Muscle of arm (tissue), 1 donor: ENCODE measurements at regions not wholly inside any gene's neighbourhood (a gene's known extent, or its start where the extent isn't known, plus 50 kb on each side); places are given as distances from the start of the nearest gene placed in this dataset.
A peak's percentile ranks its signal among the peaks of the same experiment; 100 is the strongest.

Experiments used
- DNase-seq: peaks from one replicate; pipeline ENCODE4 v3.0.0-alpha.2; 2013

GRCh38 chr15:47445723-47446392, 271.4 kb upstream of the SEMA6D start:
- DNase-seq = no peak

GRCh38 chr15:47460795-47461573, 256.3 kb upstream of the SEMA6D start:
- no peak for DNase-seq

- DNase-seq = no peak
These were observed 255.6 kb upstream of the SEMA6D start for GRCh38 chr15:47461652-47462141.

GRCh38 chr15:47466357-47466756, 250.9 kb upstream of the SEMA6D start:
- no peak for DNase-seq

GRCh38 chr15:47470983-47471382, 246.3 kb upstream of the SEMA6D start:
- no peak for DNase-seq

DNA sequence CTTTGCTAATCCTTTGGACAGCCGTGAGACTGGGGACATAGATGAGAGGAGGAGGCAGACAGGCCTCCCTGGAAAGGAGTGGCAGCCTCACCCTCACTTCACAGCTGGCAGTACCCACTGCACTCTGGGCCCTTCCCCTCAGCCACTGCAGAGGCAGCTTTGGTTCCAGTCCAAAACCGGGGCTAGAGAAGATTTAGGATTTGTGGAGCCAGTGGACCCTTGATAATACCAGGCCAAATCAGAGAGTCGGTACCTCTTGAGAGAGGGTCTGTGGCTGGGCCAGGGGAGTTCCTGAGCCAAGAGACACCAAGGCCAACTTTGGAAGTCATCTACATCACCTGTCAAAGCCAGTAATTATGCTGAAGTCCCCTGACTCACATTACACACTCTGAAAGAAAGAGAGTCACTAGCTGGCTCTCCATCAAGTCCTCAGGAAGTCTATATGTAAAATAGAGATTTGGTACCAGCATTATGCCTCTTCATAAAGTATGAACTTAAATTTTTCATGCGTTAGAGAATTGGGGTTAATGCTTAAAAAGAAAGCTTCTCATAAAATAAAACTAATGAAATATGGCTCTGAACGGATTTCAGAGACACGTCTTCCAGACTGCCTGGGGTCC, 244.1 kb upstream of the SEMA6D start:
- no peak for DNase-seq

DNA sequence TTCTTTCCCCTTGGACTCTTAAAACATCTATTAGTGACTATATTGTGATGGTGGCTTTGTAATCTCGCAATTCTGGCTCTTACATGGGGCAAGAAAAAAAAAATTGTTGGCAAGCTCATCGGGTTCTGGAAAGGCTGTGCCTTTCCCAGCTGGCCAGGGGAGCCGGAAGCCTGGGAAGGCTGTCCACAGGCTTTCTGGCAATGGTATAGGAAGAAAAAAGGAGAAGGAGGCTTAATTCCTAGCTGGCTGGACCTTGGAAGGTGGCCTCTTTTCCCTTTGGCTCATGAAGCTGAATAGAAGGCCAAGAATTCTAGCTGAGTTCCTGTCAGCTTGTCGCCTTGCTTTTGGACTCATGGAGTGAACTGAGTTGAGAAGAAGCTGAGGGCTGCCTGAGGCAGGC, 243.5 kb upstream of the SEMA6D start:
- DNase-seq = peak; percentile 93

DNA sequence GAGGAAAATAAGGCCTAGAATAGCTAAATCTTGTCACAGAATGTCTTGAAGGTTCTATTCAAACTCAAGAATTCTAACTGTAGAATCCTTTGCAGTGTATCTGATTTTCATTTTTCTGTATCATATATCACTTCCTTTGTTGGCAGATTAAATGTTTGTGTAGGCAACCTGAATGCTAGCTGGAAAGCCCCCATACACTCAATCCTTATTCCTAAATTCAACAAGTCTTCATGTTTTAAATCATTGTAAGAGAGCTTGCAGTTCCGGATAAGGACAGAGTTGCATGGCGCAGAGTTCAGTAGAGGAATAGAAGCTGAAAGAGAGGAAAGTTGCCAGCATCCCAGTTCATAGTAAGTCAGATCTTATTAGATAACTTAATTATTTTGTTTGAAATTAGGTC, 242.0 kb upstream of the SEMA6D start:
- DNase-seq = no peak

DNA sequence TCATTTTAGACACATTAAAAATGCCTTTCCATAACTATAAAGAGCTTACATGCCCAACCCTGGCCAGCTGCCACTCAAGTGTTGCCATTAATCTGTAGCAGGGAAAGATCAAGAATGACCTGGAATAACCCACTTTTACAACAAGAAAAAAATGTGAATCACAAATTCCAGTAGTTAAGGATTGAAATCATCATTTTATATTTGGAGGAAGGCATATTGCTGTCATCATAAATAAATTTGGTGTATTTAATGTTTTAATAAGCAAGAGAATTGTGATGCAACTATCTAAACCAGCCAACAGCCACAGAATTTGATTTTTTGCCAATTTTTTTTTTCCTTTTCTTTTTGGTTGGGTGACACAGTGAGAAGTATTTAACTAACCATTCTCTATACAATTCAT, 240.0 kb upstream of the SEMA6D start:
- DNase-seq = no peak

DNA sequence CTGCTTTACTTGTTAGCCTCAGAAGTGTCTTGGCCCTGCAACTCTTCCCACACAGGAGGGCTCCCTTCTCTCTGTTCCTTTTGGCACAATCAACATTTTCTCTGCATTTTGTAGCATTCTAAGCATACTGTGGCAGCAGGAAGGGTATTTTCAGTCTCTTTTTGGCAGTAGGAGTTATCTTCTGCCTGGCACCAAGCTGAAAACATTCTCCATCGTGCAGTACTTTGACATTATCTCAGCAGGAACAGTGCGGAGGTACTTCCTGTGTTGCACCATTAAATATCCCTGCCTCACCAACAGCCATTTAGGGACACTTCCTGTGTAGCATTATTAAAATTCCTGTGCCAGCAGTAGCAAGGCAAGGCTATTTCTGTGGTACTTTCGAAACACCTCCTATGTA, 233.2 kb upstream of the SEMA6D start:
- no peak for DNase-seq

- DNase-seq = no peak
These were observed 232.3 kb upstream of the SEMA6D start for GRCh38 chr15:47484997-47485396.

- DNase-seq = no peak
These were observed 231.9 kb upstream of the SEMA6D start for GRCh38 chr15:47485419-47485818.

GRCh38 chr15:47486040-47486439, 231.3 kb upstream of the SEMA6D start:
- DNase-seq = no peak

GRCh38 chr15:47492195-47492594, 225.1 kb upstream of the SEMA6D start:
- no peak for DNase-seq

DNA sequence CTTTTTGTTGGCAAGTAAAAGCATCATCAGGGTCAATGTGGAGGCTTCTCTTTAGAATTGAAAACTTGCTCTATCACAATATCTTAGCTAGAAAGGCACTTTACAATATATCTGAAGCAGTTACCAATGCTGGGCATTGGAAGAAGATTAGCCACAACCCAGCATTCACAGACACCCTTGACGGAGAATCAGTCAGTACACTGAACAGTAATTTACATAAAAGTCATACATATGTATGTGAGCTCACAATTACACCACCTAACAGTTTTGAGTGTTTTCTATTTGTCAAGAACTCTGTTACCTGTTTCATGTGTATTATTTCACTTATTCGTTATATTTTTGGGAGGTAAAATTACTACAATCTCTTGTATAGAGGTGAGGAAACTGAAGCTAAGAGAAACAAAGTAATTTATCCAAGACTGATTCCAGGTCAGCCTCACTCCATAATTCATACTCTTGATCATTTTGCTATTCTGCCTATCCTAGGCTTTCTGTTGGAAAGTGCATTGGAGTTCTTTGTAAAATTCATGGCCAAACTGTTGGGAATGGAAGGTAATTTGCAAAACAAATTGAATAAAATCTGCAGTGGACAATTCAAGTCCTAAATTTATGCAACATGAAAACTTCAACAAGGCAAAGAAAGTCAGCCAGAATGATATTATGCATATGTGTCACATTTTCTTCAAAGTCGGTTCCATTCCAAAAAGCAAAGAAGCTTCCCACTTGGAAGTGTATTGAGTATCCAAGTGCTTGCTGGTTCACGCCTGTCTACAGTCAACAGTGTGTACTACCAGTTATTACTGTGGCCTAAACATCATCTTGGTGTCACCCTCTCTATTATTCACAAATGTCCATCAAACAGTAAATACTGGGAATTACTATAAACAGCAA, 223.7 kb upstream of the SEMA6D start:
- no peak for DNase-seq

DNA sequence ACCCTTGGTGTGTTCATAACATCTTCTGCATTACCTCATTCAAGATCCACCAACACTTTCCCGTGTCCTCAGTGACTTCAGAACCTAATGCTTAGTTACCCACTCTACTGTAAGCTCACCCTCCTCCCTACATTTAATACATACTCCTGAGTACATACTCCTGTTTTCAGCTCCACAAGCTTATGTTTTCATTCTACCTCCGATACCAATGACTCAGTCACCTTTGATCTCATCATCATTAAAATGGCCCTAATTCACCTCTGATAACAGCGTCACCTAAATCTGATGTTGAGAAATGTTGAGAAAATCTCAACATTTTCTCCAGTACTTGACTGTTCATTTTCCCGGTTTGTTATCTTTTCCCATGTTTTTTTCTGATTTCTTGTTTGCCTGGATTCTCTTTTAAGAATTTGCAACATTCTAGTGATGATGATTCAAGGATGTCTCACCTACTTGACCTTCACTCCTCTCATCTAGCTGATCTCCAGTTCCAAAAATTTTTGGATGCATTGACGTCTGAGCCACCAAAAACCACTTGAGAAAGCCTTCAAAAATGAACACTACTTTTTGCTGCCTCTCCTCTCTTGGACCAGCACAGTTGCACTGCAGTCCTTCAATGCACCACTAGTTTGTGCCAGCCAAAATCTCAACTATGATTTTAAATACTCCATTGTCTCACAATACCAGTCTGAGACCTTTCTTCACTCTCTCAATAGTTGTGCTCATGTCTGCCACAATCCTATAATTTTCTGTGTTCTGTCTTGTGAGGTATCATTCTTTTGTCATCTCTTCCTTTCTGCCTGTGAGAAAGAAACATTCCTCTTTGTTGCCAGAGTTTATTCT, 220.7 kb upstream of the SEMA6D start:
- DNase-seq = no peak

DNA sequence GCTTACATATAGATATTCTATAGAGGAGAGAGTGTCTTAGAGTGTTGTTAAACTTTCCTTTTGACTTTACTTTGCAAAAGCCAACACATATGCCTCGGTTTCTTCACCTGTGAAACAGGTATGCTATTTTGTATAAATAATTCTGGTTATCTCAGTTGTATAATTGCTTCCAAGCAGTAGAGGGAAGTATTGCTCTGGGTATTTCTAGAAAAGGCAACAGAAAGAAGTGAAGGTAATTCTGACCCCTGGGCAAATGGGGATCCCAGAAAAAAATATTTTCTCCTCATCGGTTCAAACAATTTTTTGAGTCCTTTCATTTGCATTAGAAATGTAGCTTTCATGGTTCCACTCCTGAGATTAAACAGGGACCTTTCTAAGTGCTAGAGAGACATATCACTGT, 216.5 kb upstream of the SEMA6D start:
- no peak for DNase-seq

DNA sequence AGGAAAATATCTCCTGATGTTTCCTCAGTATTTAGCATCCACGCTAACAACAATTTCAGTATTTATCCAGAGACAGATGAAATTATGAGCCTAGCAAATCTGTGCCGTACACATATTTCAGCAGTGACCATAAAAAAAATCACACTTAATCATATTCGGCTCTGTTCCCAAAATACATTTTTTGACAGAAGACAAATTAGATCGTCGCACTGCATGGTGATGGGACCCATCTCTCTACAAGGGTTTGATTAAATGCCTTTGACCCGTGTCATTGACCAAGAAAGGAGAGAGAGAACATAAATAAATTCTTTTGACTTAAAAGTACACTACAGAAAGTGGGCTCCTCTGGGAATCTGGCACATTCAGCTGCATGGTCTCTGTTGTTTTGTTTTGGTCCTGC, 215.3 kb upstream of the SEMA6D start:
- DNase-seq = no peak

- DNase-seq = no peak
These were observed 213.4 kb upstream of the SEMA6D start for GRCh38 chr15:47503876-47504275.

DNA sequence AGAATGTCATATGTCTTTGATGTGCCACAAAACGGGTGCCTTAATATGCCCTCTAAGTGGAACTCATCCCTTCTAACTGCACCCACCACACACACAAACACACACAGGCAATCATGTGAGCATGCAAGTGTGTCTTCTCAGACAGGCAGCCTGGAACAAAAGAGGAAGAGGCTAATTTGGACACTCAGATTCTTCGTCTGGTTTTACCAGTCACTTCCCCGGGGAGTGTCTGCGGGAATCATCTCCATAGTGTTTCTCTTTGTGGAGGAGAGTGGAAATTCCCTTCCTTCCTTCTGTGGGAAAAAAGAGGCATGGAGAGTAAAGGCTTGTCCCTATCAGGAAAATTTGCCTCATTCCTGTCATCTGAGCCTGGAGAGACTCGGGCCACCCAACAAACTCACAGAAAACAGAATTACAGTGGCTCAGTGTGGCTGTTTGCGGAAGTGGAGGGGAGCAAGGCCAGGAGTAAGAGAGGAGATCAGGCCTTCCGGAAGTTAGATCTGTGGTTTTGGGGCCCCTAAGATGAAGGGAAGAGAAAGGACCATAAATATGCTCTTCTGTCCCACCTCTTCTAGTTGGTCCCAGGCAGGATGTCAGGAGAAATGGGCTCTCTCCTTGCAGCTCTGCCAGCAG, 212.6 kb upstream of the SEMA6D start:
- no peak for DNase-seq
